ENCODE measurements at regions not wholly inside any gene's neighbourhood (a gene's known extent, or its start where the extent isn't known, plus 50 kb on each side); places are given as distances from the start of the nearest gene placed in this dataset.

DNA sequence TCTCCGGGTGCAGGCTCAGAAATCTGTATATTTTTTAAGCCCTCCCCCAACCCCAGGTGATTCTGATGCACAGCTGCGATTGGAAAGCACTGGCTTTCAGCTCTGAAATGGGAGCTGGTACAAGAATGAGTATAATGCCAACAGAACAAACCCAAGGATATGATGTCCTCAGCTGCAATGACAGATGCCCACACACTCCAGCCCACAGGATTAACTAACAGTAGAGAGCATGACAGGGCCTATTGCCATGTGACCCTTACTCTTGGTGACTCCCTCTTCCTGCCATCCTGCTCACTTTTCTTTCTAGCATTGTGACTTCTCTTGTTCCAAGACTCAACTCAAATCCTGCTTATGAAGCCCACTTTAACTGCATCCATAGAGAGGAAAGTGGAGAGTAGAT lies 174.5 kb downstream of the FGF18 start:
- Histone ChIP-seq H4K20me1 (ENCODE audit: insufficient read depth, low read length) (no peaks in the 10 kb centered on the region), H3K4me3 (ENCODE audit: low read depth, low read length, poor library complexity, severe bottlenecking) (no peak overlapping the region), H3K9me2 (ENCODE audit: low read depth, low read length) (no peaks in the 10 kb centered on the region), H3K4me2 (ENCODE audit: low read length) (no peak overlapping the region), H3K27ac (ENCODE audit: low read depth, low read length, poor library complexity, severe bottlenecking) (no peak overlapping the region), H3K9ac (ENCODE audit: low read length) (no peak overlapping the region), H3F3A (ENCODE audit: insufficient read depth, low read length) (no peaks in the 10 kb centered on the region), H3K4me1 (ENCODE audit: insufficient read depth, low read length, severe bottlenecking) (no peaks in the 10 kb centered on the region), H3K27me3 (ENCODE audit: insufficient read depth, low read length) (peaks cover 4% of the 10 kb centered on the region; the same call in 1 of the 2 replicates), H3K36me3 (ENCODE audit: insufficient read depth, low read length) (no peaks in the 10 kb centered on the region), H3K9me3 (ENCODE audit: low read length) (no peaks in the 10 kb centered on the region), H2AFZ (ENCODE audit: low read length) (no peak overlapping the region), H3K79me2 (ENCODE audit: insufficient read depth, low read length) (no peaks in the 10 kb centered on the region)
- TF ChIP-seq EZH2 (IDR thresholded peaks at IDR 0.05; ENCODE audit: borderline replicate concordance, low read length) (no peak), CTCF (IDR thresholded peaks at IDR 0.05; ENCODE audit: low read length) (no peak)

DNA sequence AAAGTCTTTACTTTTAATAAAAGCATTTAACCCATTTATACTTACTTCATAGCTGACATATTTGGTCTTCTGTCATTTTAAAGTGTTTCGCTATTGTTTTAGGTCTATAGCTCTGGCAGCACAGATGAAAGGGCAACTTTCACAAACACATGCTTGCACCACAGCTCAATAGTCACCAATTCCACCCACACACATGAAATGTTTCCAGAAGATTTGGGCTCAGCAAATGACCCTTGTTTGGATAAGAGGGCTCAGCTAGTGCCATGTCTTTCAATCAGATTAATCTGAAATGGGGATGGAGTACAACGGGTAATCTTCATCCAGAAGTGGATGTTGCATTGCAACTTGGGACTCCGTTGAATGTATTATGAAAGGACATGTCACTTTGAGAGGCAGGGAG lies 176.0 kb downstream of the FGF18 start:
- Histone ChIP-seq H3K9me3 (ENCODE audit: low read length) (no peaks in the 10 kb centered on the region), H3K27me3 (ENCODE audit: insufficient read depth, low read length) (peaks cover 4% of the 10 kb centered on the region; the same call in 1 of the 2 replicates), H3K4me1 (ENCODE audit: insufficient read depth, low read length, severe bottlenecking) (no peaks in the 10 kb centered on the region), H3K79me2 (ENCODE audit: insufficient read depth, low read length) (no peaks in the 10 kb centered on the region), H3K4me2 (ENCODE audit: low read length) (no peak overlapping the region), H3K9ac (ENCODE audit: low read length) (no peak overlapping the region), H3K36me3 (ENCODE audit: insufficient read depth, low read length) (no peaks in the 10 kb centered on the region), H2AFZ (ENCODE audit: low read length) (no peak overlapping the region), H3K27ac (ENCODE audit: low read depth, low read length, poor library complexity, severe bottlenecking) (no peak overlapping the region), H3K4me3 (ENCODE audit: low read depth, low read length, poor library complexity, severe bottlenecking) (no peak overlapping the region), H3F3A (ENCODE audit: insufficient read depth, low read length) (no peaks in the 10 kb centered on the region), H3K9me2 (ENCODE audit: low read depth, low read length) (no peaks in the 10 kb centered on the region), H4K20me1 (ENCODE audit: insufficient read depth, low read length) (no peaks in the 10 kb centered on the region)
- TF ChIP-seq CTCF (IDR thresholded peaks at IDR 0.05; ENCODE audit: low read length) (no peak), EZH2 (IDR thresholded peaks at IDR 0.05; ENCODE audit: borderline replicate concordance, low read length) (no peak)

- Histone ChIP-seq H3K27me3 (ENCODE audit: insufficient read depth, low read length) (peaks cover 4% of the 10 kb centered on the region; the same call in 1 of the 2 replicates), H2AFZ (ENCODE audit: low read length) (no peak overlapping the region), H3K27ac (ENCODE audit: low read depth, low read length, poor library complexity, severe bottlenecking) (no peak overlapping the region)
Observed at GRCh38 chr5:171595801-171596231, 176.4 kb downstream of the FGF18 start.

More at GRCh38 chr5:171595801-171596231, 176.4 kb downstream of the FGF18 start:
- H3K4me1 ChIP-seq (ENCODE audit: insufficient read depth, low read length, severe bottlenecking), result no peaks in the 10 kb centered on the region
- H3F3A ChIP-seq (ENCODE audit: insufficient read depth, low read length), result no peaks in the 10 kb centered on the region
- no peak overlapping the region for H3K4me3 ChIP-seq (ENCODE audit: low read depth, low read length, poor library complexity, severe bottlenecking)
- H3K9ac ChIP-seq (ENCODE audit: low read length), result no peak overlapping the region
- H3K9me3 ChIP-seq (ENCODE audit: low read length), result no peaks in the 10 kb centered on the region
- no peaks in the 10 kb centered on the region for H3K9me2 ChIP-seq (ENCODE audit: low read depth, low read length)
- TF ChIP-seq CTCF (IDR thresholded peaks at IDR 0.05; ENCODE audit: low read length) (no peak), EZH2 (IDR thresholded peaks at IDR 0.05; ENCODE audit: borderline replicate concordance, low read length) (no peak)
- no peaks in the 10 kb centered on the region for H4K20me1 ChIP-seq (ENCODE audit: insufficient read depth, low read length)
- H3K4me2 ChIP-seq (ENCODE audit: low read length), result no peak overlapping the region
- no peaks in the 10 kb centered on the region for H3K79me2 ChIP-seq (ENCODE audit: insufficient read depth, low read length)
- no peaks in the 10 kb centered on the region for H3K36me3 ChIP-seq (ENCODE audit: insufficient read depth, low read length)
